HAP-1 (cell line): ENCODE measurements at regions not wholly inside any gene's neighbourhood (a gene's known extent, or its start where the extent isn't known, plus 50 kb on each side); places are given as distances from the start of the nearest gene placed in this dataset.
A peak's percentile ranks its signal among the peaks of the same experiment; 100 is the strongest.

Source experiments
- DNase-seq, 2 experiments: peaks; one replicate each; pipeline ENCODE4 v3.0.0-alpha.2; 2016 to 2020; ENCODE audit warnings: low spot score in 2 of 2
- H3K27me3 ChIP-seq: fragments of 250-450 bp; sonication (Bioruptor Pico); 2 replicates; pipeline ENCODE4 v1.5.1; 2020; ENCODE audit warnings: low read depth, mild to moderate bottlenecking, moderate library complexity
- H3K36me3 ChIP-seq: fragments of 250-450 bp; sonication (Bioruptor Pico); replicated peaks from 2 replicates; pipeline ENCODE4 v1.5.1; 2020; ENCODE audit warnings: mild to moderate bottlenecking
- H3K4me1 ChIP-seq: fragments of 250-450 bp; sonication (Bioruptor Pico); 2 replicates; pipeline ENCODE4 v1.5.1; 2020; ENCODE audit warnings: mild to moderate bottlenecking
- H3K4me3 ChIP-seq: fragments of 250-450 bp; sonication (Bioruptor Pico); 2 replicates; pipeline ENCODE4 v1.5.1; 2020; ENCODE audit warnings: mild to moderate bottlenecking, moderate library complexity
- H3K9me3 ChIP-seq: fragments of 250-450 bp; sonication (Bioruptor Pico); 2 replicates; pipeline ENCODE4 v1.5.1; 2020; ENCODE audit warnings: mild to moderate bottlenecking, moderate library complexity
- in situ Hi-C: fragments of 300-500 bp; cut with MboI; formaldehyde crosslinking; loops from 3 replicates; pipeline ENCODE4 v1.14.3; 2020; ENCODE audit warnings: low sequenced_read_pairs, inconsistent platforms, mixed read lengths

GRCh38 chr21:41066086-41066938 is 101.6 kb upstream of the BACE2 start:
- DNase-seq: no peak
- Histone ChIP-seq H3K36me3 (no peaks in the 10 kb centered on the region), H3K4me3 (no peak overlapping the region), H3K27me3 (no peaks in the 10 kb centered on the region), H3K4me1 (no peaks in the 10 kb centered on the region), H3K9me3 (no peaks in the 10 kb centered on the region)
- in situ Hi-C loops: no loop called here

GRCh38 chr21:41067709-41068108 is 100.3 kb upstream of the BACE2 start:
- in situ Hi-C loops: no loop called here
- Histone ChIP-seq H3K4me1 (no peaks in the 10 kb centered on the region), H3K36me3 (no peaks in the 10 kb centered on the region), H3K9me3 (no peaks in the 10 kb centered on the region), H3K4me3 (no peak overlapping the region), H3K27me3 (no peaks in the 10 kb centered on the region)
- no peak for DNase-seq

GRCh38 chr21:41068496-41068895 is 99.5 kb upstream of the BACE2 start:
- Histone ChIP-seq H3K27me3 (no peaks in the 10 kb centered on the region), H3K4me3 (no peak overlapping the region), H3K36me3 (no peaks in the 10 kb centered on the region), H3K9me3 (no peaks in the 10 kb centered on the region), H3K4me1 (no peaks in the 10 kb centered on the region)
- DNase-seq: no peak
- in situ Hi-C loops: no loop called here

- Histone ChIP-seq H3K4me1 (no peaks in the 10 kb centered on the region), H3K9me3 (no peaks in the 10 kb centered on the region), H3K4me3 (no peak overlapping the region), H3K27me3 (no peaks in the 10 kb centered on the region), H3K36me3 (no peaks in the 10 kb centered on the region)
- in situ Hi-C loops: no loop called here
- DNase-seq: peak in 1 of 2 experiments; percentile 48
These were observed 98.9 kb upstream of the BACE2 start for GRCh38 chr21:41068967-41069642.

- Histone ChIP-seq H3K4me3 (no peak overlapping the region), H3K4me1 (no peaks in the 10 kb centered on the region), H3K9me3 (no peaks in the 10 kb centered on the region), H3K36me3 (no peaks in the 10 kb centered on the region), H3K27me3 (no peaks in the 10 kb centered on the region)
- DNase-seq: no peak
- in situ Hi-C loops: no loop called here
These were observed 97.7 kb upstream of the BACE2 start for GRCh38 chr21:41070284-41070683.

GRCh38 chr21:41071258-41072171 is 96.4 kb upstream of the BACE2 start:
- Histone ChIP-seq H3K4me1 (no peaks in the 10 kb centered on the region), H3K4me3 (no peak overlapping the region), H3K36me3 (no peaks in the 10 kb centered on the region), H3K9me3 (no peaks in the 10 kb centered on the region), H3K27me3 (no peaks in the 10 kb centered on the region)
- no peak for DNase-seq
- in situ Hi-C loops: no loop called here

GRCh38 chr21:41073558-41073957 is 94.4 kb upstream of the BACE2 start:
- no peak for DNase-seq
- H3K4me1 ChIP-seq: no peaks in the 10 kb centered on the region
- no peaks in the 10 kb centered on the region for H3K36me3 ChIP-seq
- no peaks in the 10 kb centered on the region for H3K27me3 ChIP-seq
- H3K9me3 ChIP-seq: no peaks in the 10 kb centered on the region
- H3K4me3 ChIP-seq: no peak overlapping the region
- in situ Hi-C loops: no loop called here

- H3K9me3 ChIP-seq: no peaks in the 10 kb centered on the region
- H3K4me3 ChIP-seq: no peak overlapping the region
- DNase-seq: no peak
- in situ Hi-C loops: no loop called here
- H3K36me3 ChIP-seq: no peaks in the 10 kb centered on the region
- H3K4me1 ChIP-seq: no peaks in the 10 kb centered on the region
- no peaks in the 10 kb centered on the region for H3K27me3 ChIP-seq
These were observed 93.4 kb upstream of the BACE2 start for GRCh38 chr21:41074396-41075184.

GRCh38 chr21:41075656-41076055 is 92.3 kb upstream of the BACE2 start:
- Histone ChIP-seq H3K27me3 (no peaks in the 10 kb centered on the region), H3K36me3 (no peaks in the 10 kb centered on the region), H3K9me3 (no peaks in the 10 kb centered on the region), H3K4me1 (no peaks in the 10 kb centered on the region), H3K4me3 (no peak overlapping the region)
- in situ Hi-C loops: no loop called here
- DNase-seq: no peak

- in situ Hi-C loops: no loop called here
These were observed 91.9 kb upstream of the BACE2 start for GRCh38 chr21:41076064-41076463.

GRCh38 chr21:41079159-41079558 is 88.8 kb upstream of the BACE2 start:
- no peaks in the 10 kb centered on the region; the same call in none of the 2 replicates for H3K9me3 ChIP-seq

More at GRCh38 chr21:41076064-41076463, 91.9 kb upstream of the BACE2 start:
- no peaks in the 10 kb centered on the region for H3K36me3 ChIP-seq
- no peaks in the 10 kb centered on the region for H3K27me3 ChIP-seq
- H3K4me3 ChIP-seq: no peak overlapping the region
- H3K9me3 ChIP-seq: no peaks in the 10 kb centered on the region
- no peak for DNase-seq
- no peaks in the 10 kb centered on the region for H3K4me1 ChIP-seq

GRCh38 chr21:41080485-41081121 is 87.4 kb upstream of the BACE2 start:
- in situ Hi-C loops: no loop called here
- no peaks in the 10 kb centered on the region for H3K36me3 ChIP-seq
- no peak for DNase-seq

More at GRCh38 chr21:41079159-41079558, 88.8 kb upstream of the BACE2 start:
- Histone ChIP-seq H3K36me3 (no peaks in the 10 kb centered on the region), H3K4me3 (no peak overlapping the region), H3K27me3 (no peaks in the 10 kb centered on the region), H3K4me1 (no peaks in the 10 kb centered on the region)
- DNase-seq: no peak
- in situ Hi-C loops: no loop called here

GRCh38 chr21:41086569-41086968 is 81.4 kb upstream of the BACE2 start:
- Histone ChIP-seq H3K9me3 (peaks cover 2% of the 10 kb centered on the region), H3K4me1 (no peaks in the 10 kb centered on the region), H3K27me3 (no peaks in the 10 kb centered on the region), H3K4me3 (no peak overlapping the region), H3K36me3 (no peaks in the 10 kb centered on the region)
- DNase-seq: no peak
- in situ Hi-C loops: no loop called here

More at GRCh38 chr21:41080485-41081121, 87.4 kb upstream of the BACE2 start:
- Histone ChIP-seq H3K9me3 (no peaks in the 10 kb centered on the region; the same call in none of the 2 replicates), H3K4me1 (no peaks in the 10 kb centered on the region), H3K27me3 (no peaks in the 10 kb centered on the region), H3K4me3 (no peak overlapping the region)
